Smooth muscle cell (in vitro differentiated cells): ENCODE measurements at regions not wholly inside any gene's neighbourhood (a gene's known extent, or its start where the extent isn't known, plus 50 kb on each side); places are given as distances from the start of the nearest gene placed in this dataset.

Experiments used
- DNase-seq: peaks from one replicate; lab custom pipeline; 2025; ENCODE audit not compliant: unreplicated experiment; lab: John Stamatoyannopoulos, UW
- H2AFZ ChIP-seq: fragments of 200-600 bp; sonication (generic); 2 replicates; pipeline ENCODE4 v1.6.0; 2016; ENCODE audit warnings: antibody characterized with exemption, low read depth, mild to moderate bottlenecking
- H3F3A ChIP-seq: fragments of 200-600 bp; sonication (generic); 2 replicates; pipeline ENCODE4 v1.6.0; 2017; ENCODE audit warnings: antibody characterized with exemption, low read depth
- H3K27ac ChIP-seq: fragments of 200-600 bp; sonication (generic); 2 replicates; pipeline ENCODE4 v1.5.1; 2016; ENCODE audit warnings: low read depth, mild to moderate bottlenecking
- H3K27me3 ChIP-seq: fragments of 200-600 bp; sonication (generic); 2 replicates; pipeline ENCODE4 v1.6.1; 2016; ENCODE audit warnings: low read depth, mild to moderate bottlenecking
- H3K36me3 ChIP-seq: fragments of 200-600 bp; sonication (generic); 2 replicates; pipeline ENCODE4 v1.5.1; 2016; ENCODE audit warnings: low read depth
- H3K4me1 ChIP-seq: fragments of 200-600 bp; sonication (generic); 2 replicates; pipeline ENCODE4 v1.5.1; 2016; ENCODE audit warnings: low read depth
- H3K4me2 ChIP-seq: fragments of 200-600 bp; sonication (generic); 2 replicates; pipeline ENCODE4 v1.6.0; 2016; ENCODE audit warnings: mild to moderate bottlenecking
- H3K4me3 ChIP-seq: fragments of 200-600 bp; sonication (generic); 2 replicates; pipeline ENCODE4 v1.5.1; 2016; ENCODE audit warnings: mild to moderate bottlenecking
- H3K79me2 ChIP-seq: fragments of 200-600 bp; sonication (generic); 2 replicates; pipeline ENCODE4 v1.6.0; 2016; ENCODE audit warnings: low read depth, mild to moderate bottlenecking
- H3K9ac ChIP-seq: fragments of 200-600 bp; sonication (generic); 2 replicates; pipeline ENCODE4 v1.6.0; 2016; ENCODE audit warnings: low read depth
- H3K9me3 ChIP-seq: fragments of 200-600 bp; sonication (generic); replicated peaks from 2 replicates; pipeline ENCODE4 v1.5.1; 2016; ENCODE audit warnings: low read depth
- H4K20me1 ChIP-seq: fragments of 200-600 bp; sonication (generic); 2 replicates; pipeline ENCODE4 v1.6.0; 2016; ENCODE audit warnings: low read depth
- CTCF ChIP-seq: fragments of 200-600 bp; sonication (generic); IDR thresholded peaks from 2 replicates; pipeline ENCODE4 v1.5.1; 2017; ENCODE audit warnings: borderline replicate concordance, mild to moderate bottlenecking, antibody characterized with exemption; ENCODE audit not compliant: insufficient read depth, poor library complexity, severe bottlenecking
- WGBS: methylation state at CpG from one replicate; pipeline ENCODE4 v1.1.7; 2016; ENCODE audit warnings: low lambda C conversion rate; 5-methylcytosine and 5-hydroxymethylcytosine counted together

- H3K79me2 ChIP-seq: no peaks in the 10 kb centered on the region
- H3K27me3 ChIP-seq: no peaks in the 10 kb centered on the region
- H3K9me3 ChIP-seq: no peaks in the 10 kb centered on the region
- no peak overlapping the region for H2AFZ ChIP-seq
- H3K4me3 ChIP-seq: no peak overlapping the region
- H3K4me1 ChIP-seq: no peaks in the 10 kb centered on the region
- WGBS: 100% methylated on average over 1 of the region's 1 CpG
- H3K27ac ChIP-seq: no peak overlapping the region
- TF ChIP-seq CTCF: no peak
- H4K20me1 ChIP-seq: no peaks in the 10 kb centered on the region
- DNase-seq: no peak
- no peak overlapping the region for H3K4me2 ChIP-seq
- no peaks in the 10 kb centered on the region for H3K36me3 ChIP-seq
- no peak overlapping the region for H3K9ac ChIP-seq
- no peaks in the 10 kb centered on the region for H3F3A ChIP-seq
Observed at GRCh38 chr21:27622631-27623030, 655.7 kb upstream of the ADAMTS5 start.

DNA sequence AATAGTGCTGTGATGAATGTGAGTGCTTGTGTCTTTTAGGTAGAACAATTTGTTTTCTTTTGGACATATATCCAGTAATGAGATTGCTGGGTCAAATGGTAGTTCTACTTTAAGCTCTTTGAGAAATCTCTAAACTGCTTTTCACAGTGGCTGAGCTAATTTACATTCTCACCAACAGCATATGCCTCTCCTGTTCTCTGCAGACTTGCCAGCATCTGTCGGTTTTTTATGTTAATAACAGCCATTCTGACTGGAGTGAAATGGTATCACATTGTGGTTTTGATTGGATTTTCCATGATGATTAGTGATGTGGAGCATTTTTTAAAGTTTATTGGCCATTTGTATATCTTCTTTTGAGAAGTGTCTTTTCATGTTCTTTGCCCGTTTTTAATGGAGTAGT lies 647.3 kb upstream of the ADAMTS5 start:
- Histone ChIP-seq H3K4me1 (no peaks in the 10 kb centered on the region), H3K9me3 (no peaks in the 10 kb centered on the region), H3K79me2 (no peaks in the 10 kb centered on the region), H3K4me3 (no peak overlapping the region), H3F3A (no peaks in the 10 kb centered on the region), H2AFZ (no peak overlapping the region), H3K9ac (no peak overlapping the region), H3K36me3 (no peaks in the 10 kb centered on the region), H4K20me1 (no peaks in the 10 kb centered on the region), H3K27me3 (no peaks in the 10 kb centered on the region), H3K27ac (no peak overlapping the region), H3K4me2 (no peak overlapping the region)
- WGBS: 77% methylated on average over 2 of the region's 2 CpGs
- DNase-seq: no peak
- no peak for TF ChIP-seq CTCF

- Histone ChIP-seq H3K4me3 (no peak overlapping the region), H3K79me2 (no peaks in the 10 kb centered on the region), H4K20me1 (no peaks in the 10 kb centered on the region), H3K27ac (no peak overlapping the region), H2AFZ (no peak overlapping the region), H3K4me2 (no peak overlapping the region), H3K36me3 (no peaks in the 10 kb centered on the region), H3K4me1 (no peaks in the 10 kb centered on the region), H3F3A (no peaks in the 10 kb centered on the region), H3K9me3 (no peaks in the 10 kb centered on the region), H3K27me3 (no peaks in the 10 kb centered on the region), H3K9ac (no peak overlapping the region)
- 98% methylated on average over 9 of the region's 9 CpGs for WGBS
- no peak for DNase-seq
- TF ChIP-seq CTCF: no peak
Observed at GRCh38 chr21:27606422-27606821, 639.5 kb upstream of the ADAMTS5 start.

DNA sequence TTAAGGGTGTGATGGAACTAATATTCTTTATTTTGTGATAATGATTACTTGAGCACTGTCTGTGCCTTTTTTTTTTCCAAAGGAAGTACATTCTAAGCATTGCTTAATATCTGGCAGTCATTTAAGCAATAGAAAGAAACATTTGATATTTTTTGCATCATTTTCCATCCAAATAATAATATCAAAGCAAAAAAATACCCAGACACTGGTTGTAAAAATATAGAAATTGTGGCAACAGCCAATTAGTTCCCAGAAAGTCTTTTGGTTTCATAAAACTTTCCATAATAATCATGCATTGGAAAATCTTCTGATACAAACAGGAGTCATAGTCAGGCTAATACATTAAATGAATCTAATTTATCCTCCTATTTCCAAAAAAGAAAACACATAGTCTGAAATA lies 629.3 kb upstream of the ADAMTS5 start:
- Histone ChIP-seq H3K4me1 (no peaks in the 10 kb centered on the region), H3K79me2 (no peaks in the 10 kb centered on the region), H3K9me3 (no peaks in the 10 kb centered on the region), H3K27me3 (no peaks in the 10 kb centered on the region), H4K20me1 (no peaks in the 10 kb centered on the region), H3K4me2 (no peak overlapping the region), H3K4me3 (no peak overlapping the region), H3K9ac (no peak overlapping the region), H3K36me3 (no peaks in the 10 kb centered on the region), H2AFZ (no peak overlapping the region), H3K27ac (no peak overlapping the region), H3F3A (no peaks in the 10 kb centered on the region)
- TF ChIP-seq CTCF: no peak
- DNase-seq: no peak
